ENCODE measurements at regions not wholly inside any gene's neighbourhood (a gene's known extent, or its start where the extent isn't known, plus 50 kb on each side); places are given as distances from the start of the nearest gene placed in this dataset.

DNA sequence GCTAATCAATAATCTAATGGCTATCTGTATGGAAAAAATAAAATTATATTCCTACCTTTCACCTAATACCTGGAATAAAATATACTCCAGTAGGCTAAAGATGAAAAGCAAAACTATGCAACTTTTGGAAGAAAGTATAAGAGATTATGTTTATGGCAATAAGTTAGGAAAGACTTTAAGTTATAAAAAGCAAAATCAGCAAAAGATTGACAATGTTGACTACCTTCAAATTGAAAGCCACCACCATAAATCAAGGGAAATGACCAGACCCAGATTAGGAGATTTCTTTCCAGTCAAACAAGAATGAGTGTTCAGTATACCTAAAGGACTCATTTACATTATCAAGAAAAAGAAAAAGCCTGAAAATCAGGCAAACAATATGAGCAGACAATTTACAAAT, 159.1 kb upstream of the ZBED5 start:
- no peak overlapping the region for H3K4me3 ChIP-seq (ENCODE audit: low read depth, low read length)

DNA sequence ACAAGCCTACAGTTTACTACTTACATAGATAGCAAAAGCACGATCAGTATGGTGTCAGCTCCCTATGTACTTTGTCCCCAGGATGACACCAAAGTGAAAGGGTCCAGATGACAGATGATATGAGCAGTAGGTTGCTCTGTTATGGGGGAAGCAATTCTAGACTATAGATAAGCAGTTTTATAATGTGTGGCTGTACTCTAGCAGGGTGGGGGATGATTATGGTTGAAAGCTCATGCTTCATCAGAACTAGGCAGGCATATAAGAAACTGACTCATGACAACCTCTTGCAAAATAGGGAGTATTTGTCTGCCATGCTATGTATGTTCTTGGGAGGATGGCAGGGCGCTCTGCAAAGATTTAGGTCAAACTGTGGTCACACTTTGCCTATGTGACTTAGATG, 158.2 kb upstream of the ZBED5 start:
- H3K4me3 ChIP-seq (ENCODE audit: low read depth, low read length) = no peak overlapping the region

DNA sequence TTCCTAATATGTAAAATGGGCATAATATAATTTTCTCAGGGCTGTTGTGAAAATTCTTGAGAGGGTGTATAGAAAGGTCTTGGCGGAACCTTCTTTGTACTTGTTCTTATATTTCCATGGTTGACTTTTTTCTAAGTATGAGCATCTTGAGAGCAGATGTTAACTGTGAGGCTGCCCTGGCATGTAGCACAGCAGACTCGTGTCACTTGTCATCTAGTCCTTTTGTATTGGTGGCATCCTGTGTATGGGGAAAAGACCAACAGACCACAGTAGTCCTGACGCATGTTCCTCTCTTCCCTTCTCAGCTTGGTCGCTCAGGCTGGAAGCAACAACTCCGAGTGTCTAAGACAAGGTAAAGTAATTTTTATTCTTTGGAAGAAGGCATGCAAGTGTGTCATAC, 153.8 kb upstream of the ZBED5 start:
- no peak overlapping the region for H3K4me3 ChIP-seq (ENCODE audit: low read depth, low read length)

DNA sequence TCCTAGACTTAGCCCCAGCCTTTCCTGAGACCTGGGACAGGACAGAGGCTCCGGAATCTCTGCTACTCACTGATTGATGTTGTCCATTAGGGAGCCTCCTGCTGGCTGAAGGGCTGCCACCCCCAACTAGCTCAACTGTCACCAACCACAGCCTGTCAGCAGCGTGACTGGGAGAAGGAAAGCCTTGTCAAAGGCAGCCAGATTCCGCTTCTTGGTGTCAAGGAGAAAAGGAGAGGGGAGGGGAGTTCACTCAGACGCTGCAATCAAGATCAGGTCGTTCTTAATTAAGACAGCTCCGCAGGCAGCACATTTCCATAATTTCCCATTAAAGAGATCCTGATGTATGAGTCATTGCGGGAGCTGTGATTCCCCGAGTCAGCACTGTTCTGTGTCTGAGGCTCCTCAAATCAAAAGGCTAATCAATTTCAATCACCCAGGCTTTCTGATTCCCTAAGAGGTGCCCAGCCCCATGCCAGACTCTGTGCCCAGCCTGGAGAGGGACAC, 152.8 kb upstream of the ZBED5 start:
- H3K4me3 ChIP-seq (ENCODE audit: low read depth, low read length) = no peak overlapping the region

DNA sequence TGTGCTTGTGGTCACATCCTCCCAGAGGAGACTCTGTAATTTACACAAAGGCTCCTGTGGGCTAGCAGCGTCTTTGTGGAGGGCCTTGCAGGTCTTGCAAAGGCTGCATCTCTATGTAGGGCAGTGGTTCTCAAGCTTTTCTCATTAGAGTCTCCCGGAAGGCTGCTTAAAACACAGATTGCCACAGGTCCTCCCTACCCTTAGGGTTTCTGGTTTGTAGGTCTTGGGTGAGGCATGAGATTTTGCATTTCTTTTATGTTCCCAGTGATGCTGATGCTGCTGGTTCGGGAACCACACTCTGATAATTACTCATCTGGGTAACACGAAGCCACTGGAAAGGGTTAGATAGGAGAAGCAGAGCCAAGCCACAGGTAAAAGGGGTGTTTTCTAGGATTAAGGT, 151.3 kb upstream of the ZBED5 start:
- H3K4me3 ChIP-seq (ENCODE audit: low read depth, low read length) = no peak overlapping the region

DNA sequence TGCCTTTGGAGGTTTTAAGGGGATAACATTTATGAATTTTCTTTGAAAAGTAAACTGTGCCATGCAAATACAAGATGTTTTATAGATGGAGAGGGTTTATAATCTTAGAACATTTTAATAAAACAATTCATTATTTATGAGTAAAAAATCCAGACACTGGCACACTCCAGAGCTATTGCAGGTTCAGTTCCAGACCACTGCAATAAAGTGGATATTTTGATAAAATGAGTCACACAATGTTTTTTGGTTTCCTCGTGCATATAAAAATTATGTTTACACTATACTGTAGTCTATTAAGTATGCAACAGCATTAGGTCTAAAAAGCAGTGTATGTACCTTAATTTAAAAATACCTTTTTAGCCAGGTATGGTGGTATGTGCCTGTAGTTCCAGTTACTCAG, 146.2 kb upstream of the ZBED5 start:
- H3K4me3 ChIP-seq (ENCODE audit: low read depth, low read length) = no peak overlapping the region

DNA sequence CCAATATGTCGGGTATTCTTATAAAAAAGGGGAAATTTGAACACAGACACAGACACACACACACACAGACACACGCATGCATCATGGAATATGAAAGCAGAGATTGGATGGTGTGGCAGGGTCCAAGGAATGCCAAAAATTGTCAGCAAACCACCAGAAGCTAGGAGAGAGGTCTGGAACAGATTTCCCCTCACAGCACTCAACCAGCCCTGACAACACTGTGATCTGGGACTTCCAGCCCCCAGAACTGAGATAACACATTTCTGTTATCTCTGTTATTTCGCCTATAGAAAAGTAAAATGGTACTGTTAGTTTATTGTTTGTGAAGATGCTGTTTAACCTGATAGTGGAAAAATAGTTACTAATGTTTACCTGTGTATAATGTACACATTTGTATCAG, 145.4 kb upstream of the ZBED5 start:
- no peak overlapping the region for H3K4me3 ChIP-seq (ENCODE audit: low read depth, low read length)

DNA sequence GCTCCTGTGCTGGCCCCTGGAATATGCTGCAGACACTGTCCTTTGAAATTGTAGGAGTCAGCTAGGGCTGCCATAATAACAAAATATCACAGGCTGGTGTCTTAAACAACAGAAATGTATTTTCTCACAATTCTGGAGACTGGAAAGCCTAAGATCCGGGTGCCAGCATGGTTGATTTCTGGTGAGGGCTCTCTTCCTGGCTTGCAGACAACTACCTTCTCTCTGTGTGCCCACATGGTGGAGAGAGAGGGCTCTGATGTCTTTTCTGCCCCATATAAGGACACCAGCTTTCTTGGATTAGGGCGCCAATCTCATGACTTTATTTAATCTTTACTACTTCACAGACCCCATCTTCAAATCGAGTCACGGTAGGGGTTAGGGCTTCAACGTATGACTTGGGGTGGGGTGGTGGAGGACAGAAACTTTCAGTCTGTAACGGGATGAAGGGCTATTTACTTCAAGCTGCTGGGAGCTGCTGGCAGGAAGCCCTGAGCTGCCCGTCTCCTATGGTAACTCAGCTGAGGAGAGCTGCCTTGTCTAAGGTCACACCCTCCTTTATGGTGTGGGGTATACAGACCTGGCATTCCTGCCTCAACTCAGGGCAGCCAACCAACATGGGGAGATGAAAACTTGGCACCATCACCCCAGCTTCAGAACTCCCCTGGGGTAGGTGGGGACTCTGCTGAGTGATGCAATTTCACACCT, 142.9 kb upstream of the ZBED5 start:
- H3K4me3 ChIP-seq (ENCODE audit: low read depth, low read length) = no peak overlapping the region

DNA sequence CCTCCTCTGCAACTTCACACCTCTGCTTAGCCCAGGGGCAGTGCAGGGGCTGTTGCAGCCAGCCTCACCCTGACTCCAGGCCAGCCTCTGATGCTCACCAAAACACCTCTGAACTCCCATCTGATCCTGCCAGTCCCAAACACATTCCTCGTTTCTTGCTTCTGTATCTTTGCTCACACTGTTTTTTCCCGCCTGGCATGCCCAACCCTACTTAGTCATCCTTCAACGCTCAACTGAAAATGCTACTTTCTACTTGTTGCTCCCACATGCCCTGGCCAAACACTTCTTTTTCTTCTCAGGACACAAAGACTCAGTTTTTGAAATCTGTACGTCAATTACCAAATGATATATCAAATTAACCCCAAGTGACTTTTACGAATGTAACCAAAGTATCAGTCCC, 140.8 kb upstream of the ZBED5 start:
- H3K4me3 ChIP-seq (ENCODE audit: low read depth, low read length) = no peak overlapping the region

DNA sequence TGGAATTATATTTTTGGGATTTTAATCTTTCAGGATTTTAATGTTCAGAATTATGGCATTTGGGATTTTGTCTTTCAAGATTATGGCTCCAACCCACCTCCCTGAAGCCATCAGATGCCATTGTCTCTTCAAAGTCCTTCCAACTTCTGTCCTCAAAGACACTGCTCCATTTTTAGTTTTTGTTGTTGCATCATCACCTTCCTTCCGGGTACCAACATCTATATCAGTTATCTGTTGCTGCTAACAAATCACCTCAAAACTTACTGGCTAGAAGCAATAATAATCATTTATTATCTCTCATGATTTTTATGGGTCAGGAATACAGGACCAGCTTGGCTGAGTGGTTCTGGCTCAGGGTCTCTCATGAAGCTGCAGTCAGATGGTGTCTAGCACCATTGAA, 138.8 kb upstream of the ZBED5 start:
- H3K4me3 ChIP-seq (ENCODE audit: low read depth, low read length) = no peak overlapping the region

DNA sequence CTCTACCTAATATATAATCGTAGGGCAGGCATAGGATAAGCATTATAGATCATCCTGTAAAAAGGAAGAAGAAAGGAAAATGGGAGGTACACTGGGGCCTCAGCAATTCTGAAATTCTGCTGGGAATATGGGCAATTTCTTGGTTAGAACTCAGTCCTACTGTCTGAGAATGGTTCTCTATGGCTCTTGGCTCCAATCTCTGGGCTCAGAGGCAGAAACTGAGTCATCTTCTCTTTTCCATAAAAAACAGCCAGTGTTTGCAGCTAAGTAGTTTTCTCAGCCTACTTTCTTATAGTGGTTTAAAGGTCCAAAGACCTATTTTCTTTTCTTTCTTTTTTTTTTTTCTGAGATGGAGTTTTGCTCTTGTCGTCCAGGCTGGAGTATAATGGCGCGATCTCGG, 135.8 kb upstream of the ZBED5 start:
- no peak overlapping the region for H3K4me3 ChIP-seq (ENCODE audit: low read depth, low read length)

DNA sequence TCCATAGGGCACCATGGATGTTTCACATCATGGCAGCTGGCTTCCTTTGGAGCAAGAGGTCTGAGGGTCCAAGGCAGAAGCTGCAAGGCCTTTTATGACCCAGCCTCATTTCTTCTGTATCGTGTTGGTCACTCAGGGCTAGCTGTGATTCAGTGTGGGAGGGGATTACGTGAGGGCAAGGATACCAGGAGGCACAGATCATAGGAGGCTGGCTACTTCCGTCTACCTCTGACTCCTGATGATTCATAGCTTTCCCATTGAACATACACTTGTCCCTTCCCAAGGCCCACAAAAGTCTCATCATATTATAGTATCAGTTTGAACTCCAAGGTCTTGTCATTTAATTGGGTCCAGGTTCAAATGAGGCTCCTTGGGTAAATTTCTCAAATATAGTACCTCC, 135.3 kb upstream of the ZBED5 start:
- H3K4me3 ChIP-seq (ENCODE audit: low read depth, low read length) = no peak overlapping the region

DNA sequence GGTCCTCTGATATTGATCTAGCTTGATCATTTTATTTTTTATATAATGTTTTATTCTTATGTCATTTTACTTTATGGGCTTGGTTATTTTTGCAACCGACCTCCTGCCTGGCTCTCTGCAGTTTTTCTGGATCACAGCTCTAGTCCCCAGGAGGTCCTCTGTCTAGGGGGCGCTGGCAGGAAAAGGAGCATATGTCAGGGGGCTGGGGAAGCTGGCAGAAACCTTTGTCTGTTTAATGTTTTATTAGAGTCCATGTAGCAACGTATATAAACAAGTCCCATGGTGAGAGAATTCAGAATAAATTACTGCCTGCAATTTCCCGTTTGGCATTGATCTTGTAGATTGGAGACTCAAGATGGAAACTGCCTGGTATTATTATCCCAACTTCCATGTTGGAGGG, 133.5 kb upstream of the ZBED5 start:
- H3K4me3 ChIP-seq (ENCODE audit: low read depth, low read length) = no peak overlapping the region

DNA sequence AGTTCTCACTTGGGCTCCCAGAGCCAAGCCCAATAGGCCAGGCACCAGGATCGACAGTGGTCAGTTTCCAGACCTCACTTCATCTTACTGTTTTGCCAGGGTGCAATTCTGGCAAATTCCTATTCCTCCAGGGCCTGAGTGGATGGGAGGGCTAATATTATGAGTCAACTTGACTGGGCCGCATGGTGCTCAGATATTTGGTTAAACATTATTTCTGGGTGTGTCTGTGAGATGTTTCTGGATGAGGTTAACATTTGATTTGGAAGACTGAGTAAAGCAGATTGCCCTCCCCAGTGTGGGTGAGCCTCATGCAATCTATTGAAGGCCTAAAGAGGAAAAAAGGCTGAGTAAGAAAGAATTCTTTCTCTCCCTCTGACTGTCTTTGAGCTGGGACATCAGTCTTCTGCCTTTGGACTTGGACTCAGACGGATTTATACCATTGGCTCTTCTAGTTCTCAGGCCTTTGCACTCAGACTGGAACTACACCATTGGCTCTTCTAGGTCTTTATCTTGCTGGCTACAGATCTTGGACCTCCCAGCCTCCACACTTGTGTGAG, 132.9 kb upstream of the ZBED5 start:
- H3K4me3 ChIP-seq (ENCODE audit: low read depth, low read length) = no peak overlapping the region

DNA sequence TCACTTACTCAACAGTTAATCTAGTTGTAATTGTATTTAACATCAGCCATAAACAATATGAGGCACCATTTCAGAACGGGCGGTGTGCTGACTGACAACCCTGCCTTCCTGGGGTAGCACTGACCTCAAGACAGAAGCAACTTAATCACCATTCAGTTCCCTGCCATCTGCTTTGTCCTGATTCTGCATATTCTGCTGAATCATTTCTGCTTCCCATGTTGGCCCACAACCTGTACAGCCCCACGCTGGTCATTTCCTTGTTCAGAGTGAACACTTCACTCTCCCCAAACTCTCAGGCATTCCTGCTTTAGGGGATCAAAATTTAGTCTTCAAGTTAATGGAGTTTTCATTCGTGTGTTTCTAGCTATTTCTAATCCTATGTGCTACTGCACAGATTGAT, 132.3 kb upstream of the ZBED5 start:
- no peak overlapping the region for H3K4me3 ChIP-seq (ENCODE audit: low read depth, low read length)

DNA sequence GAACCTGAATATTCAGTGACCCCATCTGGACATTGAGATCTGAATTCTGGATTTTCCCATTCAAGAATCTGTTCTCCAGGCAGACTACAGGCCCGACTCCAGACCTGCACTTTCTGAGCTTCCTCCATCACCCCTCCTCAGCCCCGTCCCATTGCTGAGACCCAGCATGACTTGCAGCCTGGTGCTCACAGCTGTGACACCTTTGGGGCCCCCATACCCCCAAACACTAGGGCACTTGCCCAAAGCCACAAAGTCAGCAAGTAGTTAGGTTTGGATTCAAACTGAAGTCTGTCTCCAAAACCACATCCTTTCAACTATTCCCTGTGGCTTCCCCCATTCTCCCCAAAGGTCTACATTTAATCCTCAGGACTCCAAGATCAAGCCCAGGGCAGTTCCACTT, 128.2 kb upstream of the ZBED5 start:
- no peak overlapping the region for H3K4me3 ChIP-seq (ENCODE audit: low read depth, low read length)

DNA sequence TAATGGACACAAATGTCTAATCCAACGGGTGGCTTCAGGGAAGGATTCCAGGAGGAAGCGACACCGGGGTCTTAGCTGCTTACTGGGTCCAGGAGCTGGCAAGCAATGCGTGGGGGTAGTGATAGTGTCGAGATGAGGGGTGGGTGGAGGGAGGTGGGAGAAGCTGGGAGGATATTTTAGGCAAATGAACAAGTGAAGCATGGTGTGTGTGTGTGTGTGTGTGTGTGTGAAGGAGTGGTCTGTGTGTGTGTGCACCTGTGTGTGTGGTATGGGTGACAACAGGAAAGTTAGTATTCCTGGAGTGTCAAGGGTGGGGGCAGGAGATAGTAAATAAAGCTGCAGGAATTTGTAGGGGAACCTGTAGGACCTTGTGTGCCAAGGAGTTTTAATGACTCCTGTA, 126.9 kb upstream of the ZBED5 start:
- no peak overlapping the region for H3K4me3 ChIP-seq (ENCODE audit: low read depth, low read length)

DNA sequence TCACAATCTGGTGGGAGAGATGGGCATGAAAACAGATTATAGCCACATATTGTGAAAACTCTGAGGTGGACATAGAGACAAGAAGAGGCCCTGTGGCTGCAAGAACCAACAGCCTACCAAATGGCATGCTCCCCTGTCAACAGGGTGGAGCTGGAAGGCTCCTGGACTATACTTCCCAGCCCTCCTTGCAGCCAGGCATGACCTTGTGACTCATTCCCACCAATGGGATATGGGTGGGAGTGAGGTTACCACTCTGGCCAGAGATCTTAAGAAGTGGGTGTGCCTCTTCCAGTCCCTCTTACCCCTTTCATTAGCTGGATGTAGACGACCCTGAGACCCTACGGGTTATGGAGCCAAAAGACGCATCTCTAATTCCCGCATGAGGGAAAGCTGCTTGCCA, 126.4 kb upstream of the ZBED5 start:
- no peak overlapping the region for H3K4me3 ChIP-seq (ENCODE audit: low read depth, low read length)

DNA sequence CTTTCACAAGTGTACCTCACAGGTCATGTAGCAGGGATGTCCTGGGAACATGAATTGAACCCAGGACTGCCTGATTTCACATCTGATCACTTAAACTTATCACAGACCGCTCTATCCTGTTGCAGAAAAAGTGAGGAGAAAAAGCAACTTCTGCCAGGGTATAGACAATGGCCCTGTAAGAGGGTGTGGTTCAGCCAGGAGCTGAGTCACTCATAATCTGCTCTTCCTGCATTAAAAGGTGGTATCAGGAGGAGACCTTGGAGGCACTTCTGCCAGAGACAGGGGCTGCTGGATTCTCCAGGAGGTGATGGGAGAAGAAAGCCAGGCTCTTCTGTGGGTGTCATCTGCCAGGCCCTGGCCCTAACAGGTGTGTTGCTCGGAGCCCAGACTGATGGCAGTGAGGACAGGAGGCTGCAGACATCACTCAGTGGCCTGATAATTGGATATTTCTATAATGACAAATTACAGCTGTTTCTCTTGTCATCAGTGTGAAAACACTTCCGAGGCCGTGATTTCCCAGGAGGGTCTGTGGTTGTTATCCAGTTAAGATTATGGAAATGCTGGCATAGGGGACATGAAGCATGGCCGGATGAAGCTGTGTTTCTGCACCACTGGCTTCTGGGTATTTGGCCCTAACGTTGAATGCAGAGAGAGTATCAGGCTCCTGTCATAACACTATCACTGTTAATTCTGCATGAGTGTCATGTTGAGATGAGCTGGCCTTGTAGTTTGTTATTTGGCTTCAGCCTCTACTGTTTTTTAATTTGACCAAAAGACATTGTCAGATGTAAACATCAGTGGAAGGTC, 125.1 kb upstream of the ZBED5 start:
- no peak overlapping the region for H3K4me3 ChIP-seq (ENCODE audit: low read depth, low read length)

DNA sequence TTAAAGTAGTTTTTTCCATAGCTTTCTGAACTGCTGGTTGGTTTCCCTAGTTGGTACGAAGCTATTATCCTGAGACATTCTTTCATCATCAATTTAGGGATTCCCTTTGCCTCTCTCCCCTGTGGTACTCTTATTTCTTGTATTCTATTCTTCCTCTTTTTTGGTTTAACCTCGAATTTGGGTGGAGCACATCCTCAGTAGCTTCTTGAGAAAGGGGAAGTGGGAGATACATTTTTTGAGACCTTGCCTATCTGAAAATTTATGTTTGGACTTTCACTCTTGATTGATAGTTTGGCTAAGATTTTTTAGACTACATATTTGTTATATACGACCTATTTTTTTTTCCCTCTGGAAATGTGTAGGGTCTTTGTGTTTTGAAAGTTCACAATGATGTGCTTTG, 121.7 kb upstream of the ZBED5 start:
- H3K4me3 ChIP-seq (ENCODE audit: low read depth, low read length) = no peak overlapping the region

DNA sequence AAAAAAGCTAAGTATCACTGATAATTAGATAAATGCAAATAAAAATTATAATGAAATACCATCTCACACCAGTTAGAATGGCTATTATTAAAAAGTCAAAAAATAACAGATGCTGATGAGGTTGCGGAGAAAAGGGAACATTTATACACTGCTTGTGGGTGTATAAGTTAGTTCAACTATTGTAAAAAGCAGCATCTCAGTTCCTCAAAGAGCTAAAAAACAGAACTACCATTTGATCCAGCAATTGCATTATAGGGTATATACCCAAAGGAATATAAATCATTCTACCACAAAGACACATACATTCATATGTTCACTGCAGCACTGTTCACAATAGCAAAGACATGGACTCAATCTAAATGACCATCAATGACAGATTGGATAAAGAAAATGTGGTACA, 120.3 kb upstream of the ZBED5 start:
- H3K4me3 ChIP-seq (ENCODE audit: low read depth, low read length) = no peak overlapping the region

DNA sequence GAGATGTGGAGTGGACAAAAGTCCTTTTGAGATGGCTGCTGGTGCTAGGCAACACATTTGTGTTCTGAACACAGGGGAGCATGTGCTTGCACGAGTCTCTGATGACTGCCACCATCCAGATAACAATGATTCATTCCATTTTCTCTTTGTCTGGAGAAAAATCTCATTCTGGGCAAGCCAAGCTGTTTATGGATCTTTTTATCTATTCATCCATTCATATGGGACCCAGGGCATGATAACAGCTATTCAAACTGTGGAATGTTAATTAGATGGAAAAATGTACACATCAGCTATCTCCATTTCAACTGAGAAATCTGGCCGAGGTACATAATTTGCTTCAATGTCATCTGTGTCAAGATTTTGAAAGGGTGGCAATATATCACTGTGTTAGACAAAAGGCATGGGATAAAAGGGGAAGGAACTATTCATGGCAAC, 117.5 kb upstream of the ZBED5 start:
- H3K4me3 ChIP-seq (ENCODE audit: low read depth, low read length) = no peak overlapping the region

All from iPS-11a (cell line).